GM06990 (cell line): ENCODE measurements at regions not wholly inside any gene's neighbourhood (a gene's known extent, or its start where the extent isn't known, plus 50 kb on each side); places are given as distances from the start of the nearest gene placed in this dataset.

Experiments used
- DNase-seq: peaks from one replicate; pipeline ENCODE4 v3.0.0-alpha.2; 2011; ENCODE audit not compliant: insufficient read length; ENCODE audit errors: extremely low read depth
- H3K27me3 ChIP-seq: replicated peaks from 2 replicates; pipeline ENCODE4 v1.6.0; 2011; ENCODE audit warnings: low read length; ENCODE audit not compliant: control insufficient read depth, insufficient read depth
- H3K36me3 ChIP-seq: 2 replicates; pipeline ENCODE4 v1.5.1; 2011; ENCODE audit warnings: low read length; ENCODE audit not compliant: control insufficient read depth, insufficient read depth
- H3K4me3 ChIP-seq: replicated peaks from 2 replicates; pipeline ENCODE4 v1.5.1; 2011; ENCODE audit warnings: low read depth, mild to moderate bottlenecking, control low read depth, low read length
- TF ChIP-seq, protein P1 (sequence below): IDR thresholded peaks from 2 replicates; pipeline ENCODE4 v1.5.1; 2011; ENCODE audit warnings: low read length, control low read depth, mild to moderate bottlenecking, inconsistent platforms; ENCODE audit not compliant: insufficient read depth, poor library complexity, severe bottlenecking

DNA sequence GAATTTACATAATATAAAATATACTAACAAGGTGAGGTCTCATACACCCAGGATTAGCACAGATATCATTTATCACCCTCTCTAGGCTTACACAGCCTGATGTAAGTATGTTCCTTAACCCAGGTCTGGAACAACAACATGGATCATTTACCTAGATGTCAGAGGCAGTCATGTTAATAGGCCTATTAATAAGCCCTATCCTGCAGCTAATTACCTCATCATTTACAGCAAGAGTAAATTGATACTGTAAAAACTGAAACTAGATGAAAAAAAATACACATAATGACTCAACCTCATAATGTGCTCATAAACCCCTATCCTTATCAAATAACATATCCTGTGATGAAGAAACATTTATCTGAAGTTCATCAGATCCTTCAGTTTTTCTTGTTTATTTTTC lies 334.3 kb upstream of the MANEA start:
- Histone ChIP-seq H3K4me3 (no peak overlapping the region), H3K27me3 (no peaks in the 10 kb centered on the region), H3K36me3 (no peaks in the 10 kb centered on the region)
- TF ChIP-seq, protein P1, sequence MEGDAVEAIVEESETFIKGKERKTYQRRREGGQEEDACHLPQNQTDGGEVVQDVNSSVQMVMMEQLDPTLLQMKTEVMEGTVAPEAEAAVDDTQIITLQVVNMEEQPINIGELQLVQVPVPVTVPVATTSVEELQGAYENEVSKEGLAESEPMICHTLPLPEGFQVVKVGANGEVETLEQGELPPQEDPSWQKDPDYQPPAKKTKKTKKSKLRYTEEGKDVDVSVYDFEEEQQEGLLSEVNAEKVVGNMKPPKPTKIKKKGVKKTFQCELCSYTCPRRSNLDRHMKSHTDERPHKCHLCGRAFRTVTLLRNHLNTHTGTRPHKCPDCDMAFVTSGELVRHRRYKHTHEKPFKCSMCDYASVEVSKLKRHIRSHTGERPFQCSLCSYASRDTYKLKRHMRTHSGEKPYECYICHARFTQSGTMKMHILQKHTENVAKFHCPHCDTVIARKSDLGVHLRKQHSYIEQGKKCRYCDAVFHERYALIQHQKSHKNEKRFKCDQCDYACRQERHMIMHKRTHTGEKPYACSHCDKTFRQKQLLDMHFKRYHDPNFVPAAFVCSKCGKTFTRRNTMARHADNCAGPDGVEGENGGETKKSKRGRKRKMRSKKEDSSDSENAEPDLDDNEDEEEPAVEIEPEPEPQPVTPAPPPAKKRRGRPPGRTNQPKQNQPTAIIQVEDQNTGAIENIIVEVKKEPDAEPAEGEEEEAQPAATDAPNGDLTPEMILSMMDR, result no peak
- DNase-seq, result no peak

DNA sequence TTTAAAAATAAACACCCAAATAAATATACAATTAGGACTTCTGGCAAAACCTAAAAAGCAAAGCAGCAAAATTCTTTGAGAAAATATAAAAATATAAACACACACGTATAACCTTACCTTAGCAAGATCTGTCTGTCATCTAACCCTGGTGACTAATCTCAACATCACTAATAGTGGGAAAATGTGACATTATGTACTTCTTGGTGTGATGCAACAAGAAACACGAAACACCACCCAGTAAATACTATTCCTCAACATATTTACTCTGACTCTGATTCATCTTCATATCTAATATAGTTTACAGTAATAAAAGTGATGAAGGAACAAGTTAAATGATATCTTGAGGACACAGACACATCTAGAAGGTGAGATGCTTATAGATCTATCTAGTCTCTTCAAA lies 332.6 kb upstream of the MANEA start:
- no peak for DNase-seq
- Histone ChIP-seq H3K36me3 (no peaks in the 10 kb centered on the region), H3K27me3 (no peaks in the 10 kb centered on the region), H3K4me3 (no peak overlapping the region)
- TF ChIP-seq, protein P1, result no peak

DNA sequence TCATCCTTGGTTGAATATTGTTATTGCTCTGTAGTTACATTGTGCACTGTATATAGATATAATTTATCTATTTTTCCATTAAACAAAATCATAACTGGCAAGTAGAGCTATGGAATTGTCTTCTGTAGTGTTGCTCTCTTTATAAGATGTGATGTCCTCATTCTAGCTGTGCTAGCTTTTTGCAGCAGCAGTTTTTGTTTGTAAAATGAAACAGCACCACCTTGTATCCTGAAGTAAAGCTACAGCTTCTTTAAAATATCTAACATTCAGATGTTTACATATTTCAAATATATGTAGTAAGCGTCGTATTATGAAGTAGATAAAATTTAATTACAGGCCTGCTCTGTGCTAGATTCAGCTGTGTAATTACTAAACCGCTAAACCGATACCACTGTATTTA lies 328.8 kb upstream of the MANEA start:
- Histone ChIP-seq H3K4me3 (no peak overlapping the region), H3K27me3 (no peaks in the 10 kb centered on the region), H3K36me3 (no peaks in the 10 kb centered on the region)
- TF ChIP-seq, protein P1, result no peak
- no peak for DNase-seq

DNA sequence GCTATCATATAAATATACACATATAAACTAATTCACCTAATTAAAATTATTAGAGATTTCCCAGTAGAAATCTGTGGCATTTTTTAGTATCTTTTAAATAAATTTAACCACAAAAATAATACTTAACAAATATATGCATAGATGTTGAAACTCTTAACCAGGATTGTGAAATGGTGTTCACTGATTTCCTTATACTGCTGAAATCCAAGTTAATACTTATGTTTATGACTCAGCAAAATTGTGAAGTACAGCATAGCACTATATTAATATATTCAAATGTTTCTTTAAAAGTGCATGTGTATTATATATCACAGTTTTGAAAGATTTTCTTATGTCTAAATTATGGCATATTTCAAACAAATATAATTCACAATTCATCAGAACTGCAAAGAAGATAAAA lies 328.2 kb upstream of the MANEA start:
- Histone ChIP-seq H3K27me3 (no peaks in the 10 kb centered on the region), H3K4me3 (no peak overlapping the region), H3K36me3 (no peaks in the 10 kb centered on the region)
- TF ChIP-seq, protein P1, result no peak
- DNase-seq, result no peak

DNA sequence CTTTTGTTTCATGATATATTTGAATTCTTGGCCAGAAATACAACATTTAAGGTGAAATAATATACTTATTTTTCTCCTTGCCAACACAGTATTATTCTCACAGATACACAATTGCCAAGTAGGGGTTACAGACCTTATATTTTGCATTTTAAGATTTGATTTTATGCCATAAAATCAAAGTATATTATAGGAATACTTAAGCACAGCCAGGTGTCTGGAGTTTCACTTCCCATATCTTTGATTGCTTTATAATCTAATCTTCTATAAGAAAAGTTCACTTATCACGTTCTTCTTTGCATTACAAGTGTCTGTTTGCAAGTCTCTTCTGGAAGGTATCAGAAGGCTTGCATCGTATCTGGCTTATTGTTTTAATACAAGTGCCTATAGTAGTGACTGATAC lies 327.7 kb upstream of the MANEA start:
- H3K4me3 ChIP-seq, result no peak overlapping the region
- TF ChIP-seq, protein P1, result no peak
- H3K27me3 ChIP-seq, result no peaks in the 10 kb centered on the region
- DNase-seq, result no peak
- no peaks in the 10 kb centered on the region for H3K36me3 ChIP-seq

DNA sequence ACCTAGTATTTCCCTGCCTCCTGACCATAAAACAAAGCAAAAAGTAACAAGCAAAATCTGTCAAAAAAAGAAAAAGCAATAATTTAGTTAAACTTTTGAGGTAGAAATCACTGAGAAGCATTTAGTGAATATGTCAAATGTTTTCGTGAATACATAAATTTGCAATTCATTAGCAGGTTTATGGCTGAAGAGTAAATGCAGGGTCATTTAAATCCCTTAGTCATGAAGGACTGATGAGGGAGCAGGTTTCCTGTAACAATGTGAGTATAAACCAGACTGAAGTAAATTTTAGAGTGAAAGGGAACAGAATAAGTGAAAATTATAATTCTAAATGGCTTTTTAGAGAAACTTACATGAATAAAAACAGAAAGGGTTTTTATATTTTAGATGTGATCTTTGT lies 313.5 kb upstream of the MANEA start:
- Histone ChIP-seq H3K36me3 (no peaks in the 10 kb centered on the region), H3K4me3 (no peak overlapping the region), H3K27me3 (no peaks in the 10 kb centered on the region)
- no peak for DNase-seq
- TF ChIP-seq, protein P1, result no peak
